GM12891 (cell line): ENCODE measurements at regions not wholly inside any gene's neighbourhood (a gene's known extent, or its start where the extent isn't known, plus 50 kb on each side); places are given as distances from the start of the nearest gene placed in this dataset.

Experiments
- DNase-seq: peaks from one replicate; pipeline ENCODE4 v3.0.0; 2011; ENCODE audit warnings: low spot score; ENCODE audit not compliant: insufficient read length
- FAIRE-seq: peaks from 2 replicates; lab custom pipeline; 2011; peaks lifted over from hg19 to GRCh38; lab: Jason Lieb, UNC
- PAX5 ChIP-seq: IDR thresholded peaks from 2 replicates; pipeline ENCODE4 v1.6.1; 2011; ENCODE audit warnings: low read length, moderate library complexity, mild to moderate bottlenecking; ENCODE audit not compliant: insufficient read depth, severe bottlenecking
- POLR2A ChIP-seq: IDR thresholded peaks from 2 replicates; pipeline ENCODE4 v1.6.1; 2011; ENCODE audit warnings: low read depth, low read length, control low read depth
- POLR2AphosphoS5 ChIP-seq: IDR thresholded peaks from 2 replicates; pipeline ENCODE4 v1.6.1; 2011; ENCODE audit warnings: low read depth, low read length, control low read depth
- POU2F2 ChIP-seq: IDR thresholded peaks from 2 replicates; pipeline ENCODE4 v1.6.1; 2011; ENCODE audit warnings: low read depth, mild to moderate bottlenecking, control low read depth, low read length, moderate library complexity
- SPI1 ChIP-seq: IDR thresholded peaks from 2 replicates; pipeline ENCODE4 v1.6.1; 2011; ENCODE audit warnings: low read depth, low read length, control low read depth
- TAF1 ChIP-seq: IDR thresholded peaks from 2 replicates; pipeline ENCODE4 v1.6.1; 2011; ENCODE audit warnings: low read depth, low read length, control low read depth

GRCh38 chr12:124094733-124095132 is 121.7 kb downstream of the ZNF664 start:
- no peak for TF ChIP-seq SPI1
- TF ChIP-seq POU2F2, result no peak
- TF ChIP-seq TAF1, result no peak
- TF ChIP-seq PAX5, result no peak
- TF ChIP-seq POLR2AphosphoS5, result no peak
- TF ChIP-seq POLR2A, result no peak
- FAIRE-seq, result no peak
- DNase-seq, result no peak

- DNase-seq, result no peak
- TF ChIP-seq POU2F2, result no peak
- no peak for TF ChIP-seq POLR2A
- no peak for TF ChIP-seq PAX5
- TF ChIP-seq SPI1, result no peak
- TF ChIP-seq TAF1, result no peak
- no peak for TF ChIP-seq POLR2AphosphoS5
- no peak for FAIRE-seq
Observed at GRCh38 chr12:124096109-124096508, 123.1 kb downstream of the ZNF664 start.

GRCh38 chr12:124096869-124097434 is 123.9 kb downstream of the ZNF664 start:
- DNase-seq, result no peak
- FAIRE-seq, result no peak
- TF ChIP-seq POU2F2 (no peak), PAX5 (no peak), SPI1 (no peak), POLR2A (no peak), TAF1 (no peak)

- no peak for TF ChIP-seq TAF1
- no peak for TF ChIP-seq PAX5
- TF ChIP-seq SPI1, result no peak
- TF ChIP-seq POU2F2, result no peak
- no peak for TF ChIP-seq POLR2A
- TF ChIP-seq POLR2AphosphoS5, result no peak
- DNase-seq (no peak), FAIRE-seq (no peak)
Observed at GRCh38 chr12:124097701-124098100, 124.7 kb downstream of the ZNF664 start.

- FAIRE-seq, result no peak
- no peak for TF ChIP-seq POLR2AphosphoS5
- TF ChIP-seq PAX5, result no peak
- no peak for TF ChIP-seq POLR2A
- no peak for TF ChIP-seq TAF1
- TF ChIP-seq SPI1, result no peak
- TF ChIP-seq POU2F2, result no peak
- no peak for DNase-seq
Observed at GRCh38 chr12:124098101-124098757, 125.2 kb downstream of the ZNF664 start.

GRCh38 chr12:124098887-124099286 is 125.9 kb downstream of the ZNF664 start:
- DNase-seq (no peak), FAIRE-seq (no peak)
- TF ChIP-seq TAF1 (no peak), POU2F2 (no peak), SPI1 (no peak), POLR2AphosphoS5 (no peak), PAX5 (no peak), POLR2A (no peak)

GRCh38 chr12:124099661-124100060 is 126.6 kb downstream of the ZNF664 start:
- FAIRE-seq (no peak), DNase-seq (no peak)
- TF ChIP-seq SPI1, result no peak
- TF ChIP-seq POLR2AphosphoS5, result no peak
- TF ChIP-seq POU2F2, result no peak
- TF ChIP-seq POLR2A, result no peak
- no peak for TF ChIP-seq PAX5
- TF ChIP-seq TAF1, result no peak

- no peak for FAIRE-seq
- DNase-seq, result no peak
- TF ChIP-seq SPI1, result no peak
- no peak for TF ChIP-seq POLR2A
- no peak for TF ChIP-seq POU2F2
- no peak for TF ChIP-seq POLR2AphosphoS5
- TF ChIP-seq PAX5, result no peak
- no peak for TF ChIP-seq TAF1
Observed at GRCh38 chr12:124100572-124101178, 127.7 kb downstream of the ZNF664 start.

GRCh38 chr12:124105546-124105945 is 132.5 kb downstream of the ZNF664 start:
- TF ChIP-seq PAX5 (no peak), TAF1 (no peak), POLR2A (no peak), POLR2AphosphoS5 (no peak)
- DNase-seq (no peak), FAIRE-seq (no peak)
